Stimulated activated CD4-positive, alpha-beta T cell treated with anti-CD3 and anti-CD28 coated beads, Interleukin-12 subunit alpha, Interleukin-12 subunit beta, amount 100 ng/mL, for 4 hours (primary cell): ENCODE measurements at regions not wholly inside any gene's neighbourhood (a gene's known extent, or its start where the extent isn't known, plus 50 kb on each side); places are given as distances from the start of the nearest gene placed in this dataset.
"Not testable (repeated sequence)": the region's sequence is repeated elsewhere in the genome, so short reads cannot be mapped to it uniquely, and the experiment has no call there.

Experiments
- DNase-seq: peaks from one replicate; pipeline ENCODE4 v3.0.0-alpha.2; 2020

DNA sequence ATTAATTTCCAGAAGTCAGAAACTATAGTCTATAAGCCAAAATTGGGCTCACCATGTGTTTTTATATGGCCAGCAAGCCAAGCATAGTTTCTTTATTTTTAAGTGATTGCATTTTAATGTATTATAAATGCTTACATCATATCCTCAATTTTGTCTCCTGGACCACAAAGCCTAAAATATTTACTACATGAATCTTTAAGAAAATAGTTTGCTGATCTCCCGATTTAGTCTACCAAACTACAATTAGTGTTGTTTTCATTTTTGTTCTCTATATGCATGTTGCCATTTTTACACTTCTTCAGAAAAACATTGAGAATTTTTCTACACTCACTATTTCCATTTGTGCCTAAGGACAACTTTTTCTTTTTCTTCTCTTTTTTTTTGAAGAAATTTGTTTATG, 954.5 kb upstream of the ADAMTS5 start:
- DNase-seq = not testable (repeated sequence)

- not testable (repeated sequence) for DNase-seq
Measured at GRCh38 chr21:27917966-27918365, 951.1 kb upstream of the ADAMTS5 start.

- not testable (repeated sequence) for DNase-seq
Measured at GRCh38 chr21:27916326-27916725, 949.4 kb upstream of the ADAMTS5 start.

GRCh38 chr21:27912133-27912532, 945.2 kb upstream of the ADAMTS5 start:
- not testable (repeated sequence) for DNase-seq

- DNase-seq = not testable (repeated sequence)
Measured at GRCh38 chr21:27909487-27909886, 942.6 kb upstream of the ADAMTS5 start.

GRCh38 chr21:27908816-27909215, 941.9 kb upstream of the ADAMTS5 start:
- not testable (repeated sequence) for DNase-seq

GRCh38 chr21:27902904-27903303, 936.0 kb upstream of the ADAMTS5 start:
- not testable (repeated sequence) for DNase-seq

DNA sequence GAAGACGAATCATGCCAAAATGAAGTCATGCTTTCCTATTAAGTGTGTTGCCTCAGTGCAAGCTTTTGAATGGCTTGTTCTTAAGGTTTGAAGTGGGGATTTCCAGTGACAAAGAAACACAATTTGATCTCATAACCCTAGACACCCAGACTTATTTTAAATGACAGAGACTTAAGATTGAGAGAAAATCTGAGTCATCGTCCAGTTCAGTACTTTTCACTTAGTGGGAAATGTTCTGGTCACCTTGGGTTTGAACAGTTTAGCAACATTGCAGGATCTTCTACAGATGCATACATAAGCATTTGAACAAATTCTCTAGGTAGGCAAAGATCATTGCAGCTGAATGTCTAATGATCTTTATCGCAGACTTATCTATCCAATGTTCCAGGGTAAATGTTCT, 926.7 kb upstream of the ADAMTS5 start:
- not testable (repeated sequence) for DNase-seq

DNA sequence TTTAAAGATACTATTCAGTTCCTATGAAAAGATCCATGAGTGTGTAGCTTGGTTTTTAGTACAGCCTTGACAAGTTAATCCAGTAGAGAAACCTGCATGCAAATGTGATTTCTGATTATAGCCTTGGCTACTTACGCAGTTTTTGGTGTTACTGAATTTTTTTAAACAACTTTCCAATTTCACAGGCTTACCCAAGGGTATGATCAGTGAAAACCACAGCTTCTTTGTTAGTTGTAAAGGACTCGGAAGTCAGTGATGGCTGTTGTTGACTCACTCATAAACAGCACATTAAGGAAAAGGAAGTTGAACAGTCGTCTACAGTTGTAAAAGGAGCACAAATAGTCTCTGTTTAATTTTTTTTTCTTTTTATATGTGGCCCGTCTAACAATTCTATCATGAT, 924.6 kb upstream of the ADAMTS5 start:
- not testable (repeated sequence) for DNase-seq

DNA sequence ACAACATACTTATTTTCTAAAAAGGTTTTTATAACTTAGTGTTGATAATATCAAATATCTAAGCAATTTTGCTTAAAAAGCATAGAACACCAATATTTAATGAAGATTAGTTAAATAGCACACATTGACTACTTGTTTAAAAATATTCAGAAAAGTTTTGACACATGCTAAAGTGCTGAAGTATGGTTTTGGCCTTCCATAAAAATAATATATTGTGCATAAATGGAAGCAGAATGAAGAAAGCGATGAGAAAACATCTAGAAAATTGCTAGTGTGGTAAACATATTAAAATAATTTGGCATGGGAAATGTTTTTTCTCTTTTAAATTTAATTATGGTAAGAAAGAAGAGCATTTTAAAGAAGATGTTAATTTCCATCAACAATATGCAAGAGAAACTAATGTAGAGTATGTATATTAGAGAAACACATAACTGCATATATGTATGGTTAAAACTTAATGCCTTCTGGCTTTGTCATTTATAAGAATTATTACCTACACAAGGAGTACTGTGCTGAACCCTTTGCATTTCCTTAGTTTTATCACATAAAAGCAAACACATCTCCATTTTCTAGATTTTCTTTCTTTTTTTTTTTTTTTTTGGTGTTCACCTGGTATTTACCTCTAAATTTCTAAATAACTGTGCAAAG, 921.0 kb upstream of the ADAMTS5 start:
- not testable (repeated sequence) for DNase-seq

DNA sequence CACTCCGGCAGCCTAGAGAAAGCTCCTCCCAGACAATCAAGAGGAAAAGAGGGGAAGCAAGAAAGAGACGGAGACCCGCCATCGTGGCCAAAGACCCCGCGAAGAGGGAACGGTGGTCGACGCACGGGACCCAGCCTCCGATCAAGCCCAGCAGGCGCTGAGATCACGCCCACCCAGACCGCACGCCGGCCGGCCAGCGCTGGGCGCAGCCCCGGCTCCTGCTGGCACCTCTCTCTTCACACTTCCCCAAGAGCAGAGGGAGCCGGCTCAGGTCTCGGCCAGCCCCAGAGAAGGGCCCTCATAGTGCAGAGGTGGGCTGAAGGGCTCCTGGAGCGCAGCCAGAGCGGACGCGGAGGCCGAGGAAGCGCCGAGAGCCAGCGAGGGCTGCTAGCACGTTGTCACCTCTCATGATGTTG, 918.4 kb upstream of the ADAMTS5 start:
- DNase-seq = no peak

DNA sequence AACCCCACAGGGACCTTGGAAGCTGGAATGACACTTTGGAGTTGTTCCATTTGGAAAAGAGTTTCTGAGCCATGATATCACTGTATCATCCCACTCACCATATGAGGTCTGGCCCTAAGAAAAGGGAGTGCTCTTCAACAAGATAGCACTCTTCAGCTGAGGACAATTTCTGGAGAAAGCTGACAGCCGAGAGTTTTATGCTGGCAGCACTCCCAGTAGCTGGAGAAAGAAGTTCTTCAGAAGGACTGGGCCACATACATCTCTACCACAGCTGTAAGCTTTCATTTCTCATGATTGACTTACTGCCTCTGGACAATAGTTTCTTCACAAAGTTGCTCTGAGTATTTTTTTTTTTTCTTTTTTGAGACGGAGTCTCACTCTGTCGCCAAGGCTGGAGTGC, 914.4 kb upstream of the ADAMTS5 start:
- not testable (repeated sequence) for DNase-seq

- not testable (repeated sequence) for DNase-seq
Measured at GRCh38 chr21:27872411-27872810, 905.5 kb upstream of the ADAMTS5 start.

- DNase-seq = not testable (repeated sequence)
Measured at GRCh38 chr21:27870755-27871154, 903.9 kb upstream of the ADAMTS5 start.

DNA sequence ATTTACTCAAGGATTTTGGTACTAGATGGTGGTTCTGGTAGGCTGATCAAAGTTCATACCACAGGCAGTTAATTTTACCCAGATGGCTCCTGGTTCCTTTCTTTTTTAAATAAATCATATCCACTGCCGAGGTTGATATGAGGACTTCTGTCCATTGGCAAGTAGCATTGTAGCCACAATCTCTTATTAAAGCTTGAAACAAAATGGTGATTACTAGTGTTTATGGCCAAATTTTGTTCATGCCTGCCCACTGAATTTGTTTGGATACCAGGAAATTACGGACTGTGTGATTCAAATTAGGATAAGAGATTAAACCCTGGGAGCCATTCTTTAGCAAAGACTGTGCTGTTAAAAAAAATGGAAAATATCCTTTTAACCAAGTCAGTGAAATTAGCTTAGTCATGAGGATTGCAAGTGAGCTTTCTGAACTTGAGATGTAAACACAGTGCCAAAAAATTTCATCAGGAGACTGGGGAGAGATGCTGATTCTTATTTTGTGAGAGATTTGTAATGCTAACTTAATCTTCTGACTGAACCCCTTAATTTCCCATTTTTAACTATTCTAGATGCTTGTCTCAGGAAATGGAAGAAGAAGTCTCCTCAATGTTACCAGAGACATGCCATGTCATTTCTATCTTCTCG, 893.5 kb upstream of the ADAMTS5 start:
- DNase-seq = not testable (repeated sequence)

GRCh38 chr21:27858053-27858825, 891.4 kb upstream of the ADAMTS5 start:
- DNase-seq = not testable (repeated sequence)

- not testable (repeated sequence) for DNase-seq
Measured at GRCh38 chr21:27856988-27857387, 890.1 kb upstream of the ADAMTS5 start.

DNA sequence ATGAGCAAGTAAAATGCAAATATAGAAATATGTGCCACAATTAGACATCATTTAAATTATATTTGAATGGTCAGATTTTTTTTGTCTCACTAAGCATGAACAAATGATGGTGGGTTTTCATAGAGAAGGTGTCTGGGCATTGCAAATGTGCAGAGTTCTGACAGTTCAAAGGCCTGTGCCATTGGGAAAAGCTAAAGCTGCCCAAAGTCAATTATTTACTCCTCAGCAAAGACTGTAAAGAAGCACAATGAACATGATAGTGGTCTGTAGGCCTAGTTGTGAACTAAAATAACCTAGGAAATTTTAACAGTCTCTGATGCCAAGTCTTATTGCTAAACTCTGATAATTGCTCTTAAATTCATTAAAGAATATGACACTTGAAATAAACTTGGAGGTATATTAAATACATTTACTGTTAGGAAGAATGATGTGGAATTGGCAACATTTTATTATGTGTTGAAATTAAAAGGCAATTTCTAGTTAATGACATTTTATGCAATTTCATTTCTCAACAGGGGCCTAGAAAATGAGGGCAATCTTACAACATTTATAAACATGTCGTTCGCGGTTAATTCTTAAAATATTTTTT, 874.3 kb upstream of the ADAMTS5 start:
- no peak for DNase-seq

- no peak for DNase-seq
Measured at GRCh38 chr21:27840262-27840661, 873.4 kb upstream of the ADAMTS5 start.

- DNase-seq = no peak
Measured at GRCh38 chr21:27839512-27840115, 872.7 kb upstream of the ADAMTS5 start.

GRCh38 chr21:27838573-27838972, 871.7 kb upstream of the ADAMTS5 start:
- no peak for DNase-seq

DNA sequence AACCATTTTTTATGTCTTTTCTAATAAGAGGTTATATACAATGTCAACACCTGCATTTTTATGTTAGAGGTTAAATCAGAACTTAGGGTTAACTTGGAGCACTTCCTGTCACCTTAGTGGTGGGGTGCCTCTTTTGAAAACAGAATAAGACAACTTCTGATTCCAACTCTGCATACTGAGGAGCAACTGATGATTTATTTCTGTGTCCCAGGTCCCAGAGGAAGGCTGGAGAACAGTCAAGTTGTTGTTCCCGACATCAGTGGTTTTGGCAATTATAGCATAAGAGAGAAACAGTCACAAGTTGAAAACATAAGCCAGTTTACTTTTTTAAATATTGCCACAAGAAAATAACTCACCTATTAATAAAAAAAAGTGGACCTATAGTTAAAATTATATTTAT, 871.0 kb upstream of the ADAMTS5 start:
- no peak for DNase-seq

- no peak for DNase-seq
Measured at GRCh38 chr21:27833298-27833697, 866.4 kb upstream of the ADAMTS5 start.
